ENCODE measurements at regions not wholly inside any gene's neighbourhood (a gene's known extent, or its start where the extent isn't known, plus 50 kb on each side); places are given as distances from the start of the nearest gene placed in this dataset.
"Not testable (repeated sequence)": the region's sequence is repeated elsewhere in the genome, so short reads cannot be mapped to it uniquely, and the experiment has no call there.

DNA sequence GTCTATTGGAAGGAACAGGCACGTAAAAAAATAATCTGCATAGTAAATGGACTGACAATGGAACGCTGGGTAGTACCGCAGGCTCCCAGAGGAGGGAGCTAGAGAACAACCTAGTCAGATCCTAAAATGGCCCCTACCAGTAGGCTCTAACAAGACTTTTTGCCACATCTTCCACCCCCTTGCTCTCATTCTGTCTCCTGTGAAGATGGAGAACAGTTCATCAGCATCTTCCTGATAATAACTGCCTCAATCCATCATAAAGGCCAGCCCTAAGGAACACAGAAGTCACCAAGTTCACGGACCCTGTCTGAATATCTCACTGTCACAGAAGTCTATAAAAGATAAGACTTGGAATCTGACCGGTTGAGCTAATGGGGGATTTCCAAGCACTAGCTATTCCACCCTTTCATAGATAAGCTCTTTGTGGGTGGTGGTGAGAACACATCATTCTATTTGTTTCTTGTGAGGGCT lies 133.4 kb downstream of the SLC1A3 start:
- peaks cover 15% of the 10 kb centered on the region for H3K4me1 ChIP-seq (ENCODE audit: control insufficient read depth, low read depth, low read length)
- no peak overlapping the region for H3K9ac ChIP-seq (ENCODE audit: low read length)
- peaks cover 10% of the 10 kb centered on the region for H3K27me3 ChIP-seq (ENCODE audit: control insufficient read depth, insufficient read depth, low read length)
- no peak overlapping the region for H3K27ac ChIP-seq (ENCODE audit: low read length)
- H3K36me3 ChIP-seq (ENCODE audit: control insufficient read depth, low read depth, low read length) = no peaks in the 10 kb centered on the region
- no peak overlapping the region for H3K4me3 ChIP-seq (ENCODE audit: low read length)
- H3K9me3 ChIP-seq (ENCODE audit: control insufficient read depth, low read depth, low read length) = no peaks in the 10 kb centered on the region

- Histone ChIP-seq H3K9ac (ENCODE audit: low read length) (no peak overlapping the region), H3K4me1 (ENCODE audit: control insufficient read depth, low read depth, low read length) (peaks cover 15% of the 10 kb centered on the region), H3K27ac (ENCODE audit: low read length) (no peak overlapping the region), H3K27me3 (ENCODE audit: control insufficient read depth, insufficient read depth, low read length) (peaks cover 15% of the 10 kb centered on the region), H3K36me3 (ENCODE audit: control insufficient read depth, low read depth, low read length) (no peaks in the 10 kb centered on the region), H3K4me3 (ENCODE audit: low read length) (no peak overlapping the region), H3K9me3 (ENCODE audit: control insufficient read depth, low read depth, low read length) (no peaks in the 10 kb centered on the region)
These were observed 134.0 kb downstream of the SLC1A3 start for GRCh38 chr5:36740259-36740898.

GRCh38 chr5:36741128-36741527 lies 134.7 kb downstream of the SLC1A3 start:
- H3K4me3 ChIP-seq (ENCODE audit: low read length) = no peak overlapping the region
- no peaks in the 10 kb centered on the region for H3K36me3 ChIP-seq (ENCODE audit: control insufficient read depth, low read depth, low read length)
- H3K9ac ChIP-seq (ENCODE audit: low read length) = no peak overlapping the region
- peaks cover 22% of the 10 kb centered on the region for H3K27me3 ChIP-seq (ENCODE audit: control insufficient read depth, insufficient read depth, low read length)
- H3K9me3 ChIP-seq (ENCODE audit: control insufficient read depth, low read depth, low read length) = no peaks in the 10 kb centered on the region
- H3K4me1 ChIP-seq (ENCODE audit: control insufficient read depth, low read depth, low read length) = peaks cover 20% of the 10 kb centered on the region
- H3K27ac ChIP-seq (ENCODE audit: low read length) = no peak overlapping the region

DNA sequence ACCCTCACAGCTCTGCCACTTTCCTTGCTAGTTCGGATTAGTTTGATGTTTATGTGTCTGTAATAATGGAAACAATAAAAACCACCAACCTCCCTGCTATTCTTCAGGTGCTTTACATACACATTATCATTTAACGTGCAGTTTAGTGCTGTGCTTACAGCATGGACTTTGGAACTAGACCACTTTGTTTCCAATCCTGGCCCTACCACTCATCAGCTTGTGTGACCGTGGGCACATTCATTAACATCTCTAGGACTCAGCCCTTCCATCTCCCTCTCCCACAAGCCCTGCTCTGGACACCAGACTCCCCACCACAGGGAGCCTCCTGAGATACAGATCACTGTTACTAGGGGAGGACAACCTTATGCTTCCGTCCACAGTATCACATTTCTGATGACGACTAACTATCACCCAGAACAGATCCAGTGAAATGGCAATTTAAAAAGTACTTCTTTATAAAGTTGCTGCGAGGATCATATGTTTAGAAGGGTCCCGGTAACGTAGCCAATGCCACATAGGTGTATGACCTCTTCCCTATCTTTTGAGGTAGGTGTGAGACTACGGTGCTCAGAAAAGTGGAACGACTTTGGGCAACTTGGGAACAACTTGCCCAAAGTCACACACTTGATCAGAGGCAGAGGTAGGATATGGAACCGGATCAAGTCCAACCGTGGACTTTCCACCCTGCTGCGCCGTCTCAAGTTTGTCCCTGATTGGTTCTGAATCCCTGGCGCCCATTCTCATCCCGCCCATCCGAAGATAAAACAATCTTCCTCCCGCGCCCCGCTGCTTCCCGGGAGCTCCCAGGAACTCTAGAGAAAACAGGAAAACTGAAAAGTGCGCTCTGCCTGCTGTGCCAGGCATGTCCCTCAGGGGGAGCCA lies 132.4 kb upstream of the NIPBL start:
- no peak overlapping the region for H3K27ac ChIP-seq (ENCODE audit: low read length)
- H3K36me3 ChIP-seq (ENCODE audit: control insufficient read depth, low read depth, low read length) = no peaks in the 10 kb centered on the region
- H3K4me1 ChIP-seq (ENCODE audit: control insufficient read depth, low read depth, low read length) = peaks cover 26% of the 10 kb centered on the region
- H3K27me3 ChIP-seq (ENCODE audit: control insufficient read depth, insufficient read depth, low read length) = peaks cover 36% of the 10 kb centered on the region
- H3K9me3 ChIP-seq (ENCODE audit: control insufficient read depth, low read depth, low read length) = no peaks in the 10 kb centered on the region
- peak overlapping the region; percentile 96 for H3K4me3 ChIP-seq (ENCODE audit: low read length)
- H3K9ac ChIP-seq (ENCODE audit: low read length) = peak overlapping the region; percentile 61

- H3K9me3 ChIP-seq (ENCODE audit: control insufficient read depth, low read depth, low read length) = no peaks in the 10 kb centered on the region
- peak overlapping the region; percentile 61 for H3K9ac ChIP-seq (ENCODE audit: low read length)
- no peaks in the 10 kb centered on the region for H3K36me3 ChIP-seq (ENCODE audit: control insufficient read depth, low read depth, low read length)
- H3K27me3 ChIP-seq (ENCODE audit: control insufficient read depth, insufficient read depth, low read length) = peaks cover 41% of the 10 kb centered on the region
- peak overlapping the region; percentile 89 for H3K27ac ChIP-seq (ENCODE audit: low read length)
- peak overlapping the region; percentile 96 for H3K4me3 ChIP-seq (ENCODE audit: low read length)
- H3K4me1 ChIP-seq (ENCODE audit: control insufficient read depth, low read depth, low read length) = peaks cover 24% of the 10 kb centered on the region
These were observed 131.6 kb upstream of the NIPBL start for GRCh38 chr5:36744773-36745589.

GRCh38 chr5:36747794-36748193 lies 128.8 kb upstream of the NIPBL start:
- H3K4me1 ChIP-seq (ENCODE audit: control insufficient read depth, low read depth, low read length) = peaks cover 21% of the 10 kb centered on the region
- H3K4me3 ChIP-seq (ENCODE audit: low read length); H3K9ac ChIP-seq (ENCODE audit: low read length); H3K27ac ChIP-seq (ENCODE audit: low read length); H3K9me3 ChIP-seq (ENCODE audit: control insufficient read depth, low read depth, low read length); H3K36me3 ChIP-seq (ENCODE audit: control insufficient read depth, low read depth, low read length): not testable (repeated sequence)
- peaks cover 41% of the 10 kb centered on the region for H3K27me3 ChIP-seq (ENCODE audit: control insufficient read depth, insufficient read depth, low read length)

- Histone ChIP-seq H3K27ac (ENCODE audit: low read length) (no peak overlapping the region), H3K9me3 (ENCODE audit: control insufficient read depth, low read depth, low read length) (no peaks in the 10 kb centered on the region), H3K36me3 (ENCODE audit: control insufficient read depth, low read depth, low read length) (no peaks in the 10 kb centered on the region), H3K4me3 (ENCODE audit: low read length) (no peak overlapping the region), H3K27me3 (ENCODE audit: control insufficient read depth, insufficient read depth, low read length) (peaks cover 11% of the 10 kb centered on the region), H3K4me1 (ENCODE audit: control insufficient read depth, low read depth, low read length) (no peaks in the 10 kb centered on the region), H3K9ac (ENCODE audit: low read length) (no peak overlapping the region)
These were observed 124.7 kb upstream of the NIPBL start for GRCh38 chr5:36751886-36752285.

GRCh38 chr5:36755342-36755741 lies 121.2 kb upstream of the NIPBL start:
- H3K9ac ChIP-seq (ENCODE audit: low read length) = no peak overlapping the region

GRCh38 chr5:36755920-36756488 lies 120.6 kb upstream of the NIPBL start:
- H3K27me3 ChIP-seq (ENCODE audit: control insufficient read depth, insufficient read depth, low read length) = no peaks in the 10 kb centered on the region
- no peak overlapping the region for H3K4me3 ChIP-seq (ENCODE audit: low read length)

More at GRCh38 chr5:36755342-36755741, 121.2 kb upstream of the NIPBL start:
- no peak overlapping the region for H3K4me3 ChIP-seq (ENCODE audit: low read length)
- H3K36me3 ChIP-seq (ENCODE audit: control insufficient read depth, low read depth, low read length) = no peaks in the 10 kb centered on the region
- H3K4me1 ChIP-seq (ENCODE audit: control insufficient read depth, low read depth, low read length) = no peaks in the 10 kb centered on the region
- no peaks in the 10 kb centered on the region for H3K27me3 ChIP-seq (ENCODE audit: control insufficient read depth, insufficient read depth, low read length)
- H3K27ac ChIP-seq (ENCODE audit: low read length) = no peak overlapping the region
- no peaks in the 10 kb centered on the region for H3K9me3 ChIP-seq (ENCODE audit: control insufficient read depth, low read depth, low read length)

GRCh38 chr5:36756848-36757247 lies 119.7 kb upstream of the NIPBL start:
- H3K4me3 ChIP-seq (ENCODE audit: low read length) = no peak overlapping the region
- no peaks in the 10 kb centered on the region for H3K27me3 ChIP-seq (ENCODE audit: control insufficient read depth, insufficient read depth, low read length)
- H3K9me3 ChIP-seq (ENCODE audit: control insufficient read depth, low read depth, low read length) = no peaks in the 10 kb centered on the region
- H3K27ac ChIP-seq (ENCODE audit: low read length) = no peak overlapping the region
- no peaks in the 10 kb centered on the region for H3K4me1 ChIP-seq (ENCODE audit: control insufficient read depth, low read depth, low read length)
- H3K9ac ChIP-seq (ENCODE audit: low read length) = no peak overlapping the region
- H3K36me3 ChIP-seq (ENCODE audit: control insufficient read depth, low read depth, low read length) = no peaks in the 10 kb centered on the region

More at GRCh38 chr5:36755920-36756488, 120.6 kb upstream of the NIPBL start:
- Histone ChIP-seq H3K9me3 (ENCODE audit: control insufficient read depth, low read depth, low read length) (no peaks in the 10 kb centered on the region), H3K4me1 (ENCODE audit: control insufficient read depth, low read depth, low read length) (no peaks in the 10 kb centered on the region), H3K9ac (ENCODE audit: low read length) (no peak overlapping the region), H3K36me3 (ENCODE audit: control insufficient read depth, low read depth, low read length) (no peaks in the 10 kb centered on the region), H3K27ac (ENCODE audit: low read length) (no peak overlapping the region)

- Histone ChIP-seq H3K36me3 (ENCODE audit: control insufficient read depth, low read depth, low read length) (no peaks in the 10 kb centered on the region), H3K27me3 (ENCODE audit: control insufficient read depth, insufficient read depth, low read length) (no peaks in the 10 kb centered on the region), H3K4me3 (ENCODE audit: low read length) (no peak overlapping the region), H3K27ac (ENCODE audit: low read length) (no peak overlapping the region), H3K4me1 (ENCODE audit: control insufficient read depth, low read depth, low read length) (no peaks in the 10 kb centered on the region), H3K9me3 (ENCODE audit: control insufficient read depth, low read depth, low read length) (no peaks in the 10 kb centered on the region), H3K9ac (ENCODE audit: low read length) (no peak overlapping the region)
These were observed 117.5 kb upstream of the NIPBL start for GRCh38 chr5:36759117-36759516.

All from iPS-18a (cell line).